ENCODE measurements at regions not wholly inside any gene's neighbourhood (a gene's known extent, or its start where the extent isn't known, plus 50 kb on each side); places are given as distances from the start of the nearest gene placed in this dataset.

DNA sequence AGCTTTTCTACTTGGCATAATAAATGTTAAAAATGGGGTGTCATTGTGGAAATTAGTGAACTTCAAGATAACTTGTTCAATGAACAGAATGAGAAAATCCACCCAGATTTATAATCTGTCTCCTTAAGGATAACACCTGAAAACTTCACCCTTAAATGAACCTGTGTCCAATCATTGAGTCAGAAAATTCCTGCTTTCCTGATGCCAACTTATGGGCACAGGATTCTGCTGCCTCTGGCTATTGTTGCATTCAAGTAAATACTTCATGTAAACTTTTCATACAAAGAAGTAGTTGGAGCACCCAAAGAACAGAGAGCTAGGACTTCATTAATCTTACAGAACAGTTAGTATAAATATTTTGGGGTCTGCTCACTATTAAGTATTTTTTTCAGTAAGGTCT lies 98.9 kb upstream of the PLEKHA5 start:
- no peak overlapping the region for H2AFZ ChIP-seq (ENCODE audit: low read depth, low read length)
- no peak overlapping the region for H3K4me3 ChIP-seq
- DNase-seq (ENCODE audit: extremely low read depth in 1 of 4, low spot score in 3 of 4) (no peak), ATAC-seq (no peak), FAIRE-seq (no peak)
- H3K36me3 ChIP-seq (ENCODE audit: control insufficient read depth, insufficient read depth, low read length) = no peaks in the 10 kb centered on the region
- POLR2A ChIA-PET = no interaction called here
- H3K4me2 ChIP-seq (ENCODE audit: insufficient read depth, low read length) = no peak overlapping the region
- TF ChIP-seq RBM22 (IDR thresholded peaks at IDR 0.05; ENCODE audit: low read depth, low read length, poor library complexity, severe bottlenecking) (no peak), TAF15 (IDR thresholded peaks at IDR 0.05; ENCODE audit: low read depth, low read length) (no peak), BHLHE40 (IDR thresholded peaks at IDR 0.05; ENCODE audit: low read length) (no peak), ATF7 (IDR thresholded peaks at IDR 0.05) (no peak), TCF3 (CRISPR knock-in tag; IDR thresholded peaks at IDR 0.05) (no peak), XRCC3 (IDR thresholded peaks at IDR 0.05) (no peak), COPS2 (conservative IDR thresholded peaks at IDR 0.05) (no peak), POLR2AphosphoS5 (IDR thresholded peaks at IDR 0.05; ENCODE audit: control insufficient read depth, insufficient read depth, low read depth, low read length) (no peak), MXI1 (IDR thresholded peaks at IDR 0.05; ENCODE audit: low read depth, low read length) (no peak), NCOA2 (IDR thresholded peaks at IDR 0.05; ENCODE audit: partially characterized antibody in 2 of 2) (no peak), HOXB6 (CRISPR knock-in tag; IDR thresholded peaks at IDR 0.05; ENCODE audit: borderline replicate concordance) (no peak), CBX5 (IDR thresholded peaks at IDR 0.05; ENCODE audit: borderline replicate concordance, low read depth) (no peak), KLF16 (IDR thresholded peaks at IDR 0.05) (no peak), HDAC8 (tag; IDR thresholded peaks at IDR 0.05) (no peak)
- TF ChIP-seq, protein P1, sequence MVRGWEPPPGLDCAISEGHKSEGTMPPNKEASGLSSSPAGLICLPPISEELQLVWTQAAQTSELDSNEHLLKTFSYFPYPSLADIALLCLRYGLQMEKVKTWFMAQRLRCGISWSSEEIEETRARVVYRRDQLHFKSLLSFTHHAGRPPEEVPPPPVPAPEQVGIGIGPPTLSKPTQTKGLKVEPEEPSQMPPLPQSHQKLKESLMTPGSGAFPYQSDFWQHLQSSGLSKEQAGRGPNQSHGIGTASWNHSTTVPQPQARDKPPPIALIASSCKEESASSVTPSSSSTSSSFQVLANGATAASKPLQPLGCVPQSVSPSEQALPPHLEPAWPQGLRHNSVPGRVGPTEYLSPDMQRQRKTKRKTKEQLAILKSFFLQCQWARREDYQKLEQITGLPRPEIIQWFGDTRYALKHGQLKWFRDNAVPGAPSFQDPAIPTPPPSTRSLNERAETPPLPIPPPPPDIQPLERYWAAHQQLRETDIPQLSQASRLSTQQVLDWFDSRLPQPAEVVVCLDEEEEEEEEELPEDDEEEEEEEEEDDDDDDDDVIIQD (CRISPR knock-in tag; IDR thresholded peaks at IDR 0.05) = no peak
- TF ChIP-seq, protein P2, sequence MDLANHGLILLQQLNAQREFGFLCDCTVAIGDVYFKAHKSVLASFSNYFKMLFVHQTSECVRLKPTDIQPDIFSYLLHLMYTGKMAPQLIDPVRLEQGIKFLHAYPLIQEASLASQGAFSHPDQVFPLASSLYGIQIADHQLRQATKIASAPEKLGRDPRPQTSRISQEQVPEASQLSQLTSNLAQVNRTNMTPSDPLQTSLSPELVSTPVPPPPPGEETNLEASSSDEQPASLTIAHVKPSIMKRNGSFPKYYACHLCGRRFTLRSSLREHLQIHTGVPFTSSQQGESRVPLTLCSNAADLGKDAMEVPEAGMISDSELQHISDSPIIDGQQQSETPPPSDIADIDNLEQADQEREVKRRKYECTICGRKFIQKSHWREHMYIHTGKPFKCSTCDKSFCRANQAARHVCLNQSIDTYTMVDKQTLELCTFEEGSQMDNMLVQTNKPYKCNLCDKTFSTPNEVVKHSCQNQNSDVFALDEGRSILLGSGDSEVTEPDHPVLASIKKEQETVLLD (IDR thresholded peaks at IDR 0.05) = no peak
- intact Hi-C loops (cut with micrococcal nuclease) (no loop called here), in situ Hi-C loops (cut with MboI) (no loop called here)
- H3K9me3 ChIP-seq (replicated peaks; ENCODE audit: control insufficient read depth, insufficient read depth, low read depth, low read length) = no peaks in the 10 kb centered on the region
- no peaks in the 10 kb centered on the region for H3K27me3 ChIP-seq (ENCODE audit: control insufficient read depth in 2 of 2, insufficient read depth in 2 of 2, low read length in 2 of 2)
- no peak overlapping the region for H3K27ac ChIP-seq (ENCODE audit: extremely low read depth, low read depth, low read length)
- BruUV-seq (replicated peaks) = no TSS peak
- H3K4me1 ChIP-seq (replicated peaks in 1 of 2; ENCODE audit: control insufficient read depth in 2 of 2, insufficient read depth in 2 of 2, low read length in 2 of 2) = no peaks in the 10 kb centered on the region
- H3K9me1 ChIP-seq (ENCODE audit: control insufficient read depth, insufficient read depth, low read length) = no peaks in the 10 kb centered on the region
- CTCF ChIA-PET (ENCODE audit: low intra/inter-chr PET ratio) = no interaction called here
- H4K20me1 ChIP-seq (replicated peaks; ENCODE audit: control insufficient read depth, insufficient read depth, low read length) = no peaks in the 10 kb centered on the region
- H3K9ac ChIP-seq (ENCODE audit: insufficient read depth in 1 of 2, low read depth in 2 of 2, low read length in 2 of 2) = no peak overlapping the region
- H3K79me2 ChIP-seq (ENCODE audit: control insufficient read depth, insufficient read depth, low read length) = no peaks in the 10 kb centered on the region

Data from K562 (cell line).